Right atrium auricular region (tissue), 2 donors: ENCODE measurements at regions not wholly inside any gene's neighbourhood (a gene's known extent, or its start where the extent isn't known, plus 50 kb on each side); places are given as distances from the start of the nearest gene placed in this dataset.

Experiments used
- DNase-seq: peaks from one replicate; pipeline ENCODE4 v3.0.0-alpha.2; 2019; ENCODE audit warnings: low spot score
- H3K27ac ChIP-seq, 2 donors: fragments of 200-600 bp; sonication (generic); 1 replicate in 1 of 2; 2 replicates in 1 of 2; pipeline ENCODE4 v1.5.1; 2016 to 2019
- H3K27me3 ChIP-seq, 2 donors: fragments of 200-600 bp; sonication (generic); one replicate each; pipeline versions ENCODE4 v1.5.1 to v1.6.0; 2017 to 2019
- H3K36me3 ChIP-seq: fragments of 200-600 bp; sonication (generic); one replicate; pipeline ENCODE4 v1.5.1; 2016
- H3K4me1 ChIP-seq, 2 donors: fragments of 200-600 bp; sonication (generic); one replicate each; pipeline versions ENCODE4 v1.5.1 to v1.6.0; 2017 to 2019
- H3K4me3 ChIP-seq, 2 donors: fragments of 200-600 bp; sonication (generic); 1 replicate in 1 of 2; 2 replicates in 1 of 2; pipeline ENCODE4 v1.5.1; 2017 to 2019; ENCODE audit warnings: mild to moderate bottlenecking in 1 of 2, moderate library complexity in 1 of 2
- H3K9me3 ChIP-seq, 2 donors: fragments of 200-600 bp; sonication (generic); one replicate each; pipeline ENCODE4 v1.5.1; 2019
- TF ChIP-seq, protein P1 (sequence below), 2 donors: fragments of 200-600 bp; sonication (generic); IDR thresholded peaks; one replicate each; pipeline ENCODE4 v1.5.1; 2019; ENCODE audit warnings: antibody characterized with exemption in 2 of 2

- Histone ChIP-seq H3K27ac (no peak overlapping the region), H3K9me3 (no peaks in the 10 kb centered on the region), H3K4me1 (no peaks in the 10 kb centered on the region), H3K27me3 (no peaks in the 10 kb centered on the region), H3K36me3 (no peaks in the 10 kb centered on the region), H3K4me3 (no peak overlapping the region)
- TF ChIP-seq, protein P1, sequence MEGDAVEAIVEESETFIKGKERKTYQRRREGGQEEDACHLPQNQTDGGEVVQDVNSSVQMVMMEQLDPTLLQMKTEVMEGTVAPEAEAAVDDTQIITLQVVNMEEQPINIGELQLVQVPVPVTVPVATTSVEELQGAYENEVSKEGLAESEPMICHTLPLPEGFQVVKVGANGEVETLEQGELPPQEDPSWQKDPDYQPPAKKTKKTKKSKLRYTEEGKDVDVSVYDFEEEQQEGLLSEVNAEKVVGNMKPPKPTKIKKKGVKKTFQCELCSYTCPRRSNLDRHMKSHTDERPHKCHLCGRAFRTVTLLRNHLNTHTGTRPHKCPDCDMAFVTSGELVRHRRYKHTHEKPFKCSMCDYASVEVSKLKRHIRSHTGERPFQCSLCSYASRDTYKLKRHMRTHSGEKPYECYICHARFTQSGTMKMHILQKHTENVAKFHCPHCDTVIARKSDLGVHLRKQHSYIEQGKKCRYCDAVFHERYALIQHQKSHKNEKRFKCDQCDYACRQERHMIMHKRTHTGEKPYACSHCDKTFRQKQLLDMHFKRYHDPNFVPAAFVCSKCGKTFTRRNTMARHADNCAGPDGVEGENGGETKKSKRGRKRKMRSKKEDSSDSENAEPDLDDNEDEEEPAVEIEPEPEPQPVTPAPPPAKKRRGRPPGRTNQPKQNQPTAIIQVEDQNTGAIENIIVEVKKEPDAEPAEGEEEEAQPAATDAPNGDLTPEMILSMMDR (IDR thresholded peaks at IDR 0.05): no peak
- DNase-seq: no peak
These were observed 97.3 kb downstream of the CENPW start for GRCh38 chr6:126437205-126437604.

DNA sequence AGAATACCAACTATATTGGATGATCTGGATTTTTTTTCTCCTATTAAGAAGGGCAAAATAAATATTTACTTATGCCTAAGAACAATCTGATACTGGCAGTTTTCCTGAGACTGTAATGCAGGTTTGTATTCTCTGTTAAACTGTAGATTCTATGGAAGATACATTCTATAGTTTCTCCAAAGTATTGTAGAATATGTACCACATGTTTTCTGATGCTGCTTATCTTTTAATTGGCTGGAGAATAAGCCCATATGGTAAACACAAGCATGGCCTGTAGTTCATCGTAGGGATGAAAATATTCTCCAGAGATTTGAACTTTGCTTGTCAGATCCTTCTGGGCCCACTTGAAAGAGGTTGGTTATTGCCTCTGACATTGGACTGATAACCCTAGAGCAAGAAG is 99.1 kb downstream of the CENPW start:
- no peaks in the 10 kb centered on the region for H3K9me3 ChIP-seq
- H3K27ac ChIP-seq: no peak overlapping the region
- TF ChIP-seq, protein P1 (IDR thresholded peaks at IDR 0.05): no peak
- H3K4me3 ChIP-seq: no peak overlapping the region
- H3K36me3 ChIP-seq: no peaks in the 10 kb centered on the region
- no peaks in the 10 kb centered on the region for H3K4me1 ChIP-seq
- no peak for DNase-seq
- no peaks in the 10 kb centered on the region for H3K27me3 ChIP-seq

DNA sequence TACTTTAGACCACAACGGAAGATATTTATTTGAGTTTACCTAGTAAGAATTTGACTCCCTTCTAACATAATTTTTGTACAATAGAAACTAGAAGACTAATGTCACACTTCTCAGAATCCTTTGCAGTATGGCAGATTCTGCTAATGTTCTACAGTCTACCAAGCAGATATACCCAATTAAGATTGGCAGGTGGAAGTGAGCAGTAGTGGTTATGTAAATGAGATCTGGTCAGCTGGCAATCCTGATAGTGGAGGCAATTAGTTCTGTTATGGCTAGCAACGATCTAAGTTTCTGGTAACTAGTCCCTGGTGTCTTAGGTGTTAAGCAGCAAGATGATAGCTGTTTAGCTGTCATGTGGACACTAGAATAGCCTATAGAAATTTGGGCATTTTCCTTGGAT is 101.0 kb downstream of the CENPW start:
- DNase-seq: no peak
- Histone ChIP-seq H3K4me3 (no peak overlapping the region), H3K27me3 (no peaks in the 10 kb centered on the region), H3K4me1 (no peaks in the 10 kb centered on the region), H3K27ac (no peak overlapping the region), H3K9me3 (no peaks in the 10 kb centered on the region), H3K36me3 (no peaks in the 10 kb centered on the region)
- TF ChIP-seq, protein P1 (IDR thresholded peaks at IDR 0.05): no peak

DNA sequence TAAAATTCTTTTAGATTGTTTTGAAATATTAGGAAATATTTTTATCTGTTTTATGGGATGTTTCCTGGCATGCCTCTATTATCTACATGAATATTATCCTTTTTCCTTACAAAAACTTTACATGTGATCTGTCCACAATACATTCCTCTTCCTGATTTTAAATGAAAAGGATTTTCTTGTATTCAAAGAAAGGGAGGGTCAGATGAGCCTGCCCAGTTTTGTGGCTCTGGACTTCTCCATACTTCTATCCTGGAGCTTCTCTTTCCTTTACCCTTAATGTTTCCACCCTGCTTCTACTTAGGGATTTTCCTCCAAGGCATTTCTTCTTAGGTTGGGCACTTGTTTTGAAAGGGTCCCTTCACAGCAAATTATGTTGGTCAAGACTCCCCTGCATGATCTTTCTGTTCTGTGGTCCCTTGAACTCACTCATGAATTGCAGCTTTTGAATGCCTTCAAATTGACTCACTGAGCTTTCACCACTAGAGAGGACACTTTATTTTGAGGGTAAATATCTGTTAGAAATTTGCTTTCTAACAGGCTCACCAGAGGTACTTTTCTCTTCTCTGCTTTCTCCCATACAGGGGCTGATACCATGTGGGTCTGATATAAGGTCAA is 104.9 kb downstream of the CENPW start:
- TF ChIP-seq, protein P1 (IDR thresholded peaks at IDR 0.05): no peak
- Histone ChIP-seq H3K4me1 (no peaks in the 10 kb centered on the region), H3K4me3 (no peak overlapping the region), H3K27ac (no peak overlapping the region), H3K9me3 (no peaks in the 10 kb centered on the region), H3K36me3 (no peaks in the 10 kb centered on the region), H3K27me3 (no peaks in the 10 kb centered on the region)
- no peak for DNase-seq

- TF ChIP-seq, protein P1 (IDR thresholded peaks at IDR 0.05): no peak
- no peak overlapping the region for H3K27ac ChIP-seq
- no peaks in the 10 kb centered on the region for H3K4me1 ChIP-seq
- no peak overlapping the region for H3K4me3 ChIP-seq
- no peaks in the 10 kb centered on the region for H3K9me3 ChIP-seq
- H3K27me3 ChIP-seq: no peaks in the 10 kb centered on the region
- no peak for DNase-seq
- H3K36me3 ChIP-seq: no peaks in the 10 kb centered on the region
These were observed 106.3 kb downstream of the CENPW start for GRCh38 chr6:126446248-126446647.

GRCh38 chr6:126447367-126447766 is 107.5 kb downstream of the CENPW start:
- Histone ChIP-seq H3K4me1 (no peaks in the 10 kb centered on the region), H3K36me3 (no peaks in the 10 kb centered on the region), H3K27ac (no peak overlapping the region), H3K4me3 (no peak overlapping the region), H3K27me3 (no peaks in the 10 kb centered on the region), H3K9me3 (no peaks in the 10 kb centered on the region)
- DNase-seq: no peak
- TF ChIP-seq, protein P1 (IDR thresholded peaks at IDR 0.05): no peak
